ENCODE measurements at regions not wholly inside any gene's neighbourhood (a gene's known extent, or its start where the extent isn't known, plus 50 kb on each side); places are given as distances from the start of the nearest gene placed in this dataset.

DNA sequence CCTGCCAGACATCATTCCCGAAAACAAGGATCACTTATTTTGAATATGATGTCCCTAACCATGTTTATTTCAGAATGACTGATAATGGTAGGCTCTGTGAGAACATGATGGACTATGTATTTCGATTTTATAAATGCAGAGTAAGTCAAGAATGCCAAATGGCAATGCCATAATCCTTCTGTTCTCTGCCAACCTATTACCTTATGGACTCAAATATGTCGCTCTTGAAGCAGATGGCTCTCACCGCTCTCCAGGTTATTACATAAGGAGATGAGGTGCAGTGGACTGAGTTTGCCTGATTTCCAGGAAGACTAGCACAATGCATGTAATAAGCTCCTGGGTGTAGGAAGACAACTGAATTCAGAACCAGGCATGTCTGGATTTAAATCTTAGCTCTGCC lies 227.2 kb downstream of the BTG1 start:
- no peak for TF ChIP-seq POLR2A (IDR thresholded peaks at IDR 0.05; ENCODE audit: low read depth, low read length)
- FAIRE-seq (no peak), DNase-seq (ENCODE audit: insufficient read length, low spot score) (no peak)

GRCh38 chr12:91914701-91915100 lies 230.9 kb downstream of the BTG1 start:
- TF ChIP-seq POLR2A (IDR thresholded peaks at IDR 0.05; ENCODE audit: low read depth, low read length), result no peak
- no peak for FAIRE-seq
- no peak for DNase-seq (ENCODE audit: insufficient read length, low spot score)

DNA sequence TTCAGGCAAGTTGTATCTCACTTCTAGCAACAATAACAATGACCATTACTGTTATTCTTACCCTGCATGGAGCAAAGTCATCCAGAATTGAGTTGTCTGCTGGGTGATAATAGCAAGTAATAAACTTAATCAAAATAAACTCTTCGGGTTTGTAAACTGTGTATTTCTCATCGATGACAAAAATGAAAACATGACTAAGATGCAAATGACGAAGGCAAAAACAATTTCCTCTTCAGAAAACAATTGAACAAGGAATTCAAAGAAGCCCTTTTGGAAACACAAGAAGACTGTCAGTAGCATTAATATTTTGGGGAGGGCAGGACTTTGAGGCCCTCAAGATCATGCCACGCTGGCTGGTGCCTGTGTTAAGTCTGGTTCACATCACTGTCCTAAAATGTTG lies 232.0 kb downstream of the BTG1 start:
- no peak for DNase-seq (ENCODE audit: insufficient read length, low spot score)
- FAIRE-seq, result no peak
- TF ChIP-seq POLR2A (IDR thresholded peaks at IDR 0.05; ENCODE audit: low read depth, low read length), result no peak

- no peak for FAIRE-seq
- no peak for TF ChIP-seq POLR2A (IDR thresholded peaks at IDR 0.05; ENCODE audit: low read depth, low read length)
- DNase-seq (ENCODE audit: insufficient read length, low spot score), result no peak
Observed at GRCh38 chr12:91913124-91913523, 232.5 kb downstream of the BTG1 start.

GRCh38 chr12:91912178-91912577 lies 233.5 kb downstream of the BTG1 start:
- DNase-seq (ENCODE audit: insufficient read length, low spot score), result no peak
- no peak for TF ChIP-seq POLR2A (IDR thresholded peaks at IDR 0.05; ENCODE audit: low read depth, low read length)
- FAIRE-seq, result no peak

- DNase-seq (ENCODE audit: insufficient read length, low spot score) (no peak), FAIRE-seq (no peak)
- TF ChIP-seq POLR2A (IDR thresholded peaks at IDR 0.05; ENCODE audit: low read depth, low read length), result no peak
Observed at GRCh38 chr12:91910871-91911388, 234.7 kb downstream of the BTG1 start.

GRCh38 chr12:91902860-91903683 lies 242.6 kb downstream of the BTG1 start:
- FAIRE-seq (no peak), DNase-seq (ENCODE audit: insufficient read length, low spot score) (no peak)

GRCh38 chr12:91901381-91902074 lies 244.1 kb downstream of the BTG1 start:
- no peak for TF ChIP-seq POLR2A (IDR thresholded peaks at IDR 0.05; ENCODE audit: low read depth, low read length)
- FAIRE-seq, result no peak
- DNase-seq (ENCODE audit: insufficient read length, low spot score), result no peak

More at GRCh38 chr12:91902860-91903683, 242.6 kb downstream of the BTG1 start:
- TF ChIP-seq POLR2A (IDR thresholded peaks at IDR 0.05; ENCODE audit: low read depth, low read length), result no peak

GRCh38 chr12:91900971-91901370 lies 244.7 kb downstream of the BTG1 start:
- no peak for FAIRE-seq
- no peak for DNase-seq (ENCODE audit: insufficient read length, low spot score)
- TF ChIP-seq POLR2A (IDR thresholded peaks at IDR 0.05; ENCODE audit: low read depth, low read length), result no peak

DNA sequence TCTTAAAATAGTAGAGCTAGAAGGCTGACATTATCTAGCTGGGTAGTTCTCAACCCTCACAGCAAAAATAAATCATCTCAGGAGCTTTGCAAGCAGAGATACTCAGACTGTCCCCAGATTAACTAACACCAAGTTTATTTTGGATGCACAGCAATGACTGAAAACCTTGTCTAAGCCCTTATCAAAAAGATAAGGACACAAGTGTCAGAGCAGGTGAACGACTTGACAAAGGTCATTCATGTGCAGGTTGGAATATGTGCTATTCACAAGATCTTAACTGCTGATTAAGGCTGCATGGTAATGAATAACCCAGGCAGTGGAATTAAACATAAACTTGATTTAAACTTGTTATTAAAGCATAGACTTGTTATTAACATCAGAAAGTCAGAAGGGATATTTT lies 246.6 kb downstream of the BTG1 start:
- DNase-seq (ENCODE audit: insufficient read length, low spot score), result no peak
- FAIRE-seq, result no peak

GRCh38 chr12:91897025-91897515 lies 248.6 kb downstream of the BTG1 start:
- no peak for FAIRE-seq
- TF ChIP-seq POLR2A (IDR thresholded peaks at IDR 0.05; ENCODE audit: low read depth, low read length), result no peak
- no peak for DNase-seq (ENCODE audit: insufficient read length, low spot score)

More for the DNA sequence above, 246.6 kb downstream of the BTG1 start:
- no peak for TF ChIP-seq POLR2A (IDR thresholded peaks at IDR 0.05; ENCODE audit: low read depth, low read length)

DNA sequence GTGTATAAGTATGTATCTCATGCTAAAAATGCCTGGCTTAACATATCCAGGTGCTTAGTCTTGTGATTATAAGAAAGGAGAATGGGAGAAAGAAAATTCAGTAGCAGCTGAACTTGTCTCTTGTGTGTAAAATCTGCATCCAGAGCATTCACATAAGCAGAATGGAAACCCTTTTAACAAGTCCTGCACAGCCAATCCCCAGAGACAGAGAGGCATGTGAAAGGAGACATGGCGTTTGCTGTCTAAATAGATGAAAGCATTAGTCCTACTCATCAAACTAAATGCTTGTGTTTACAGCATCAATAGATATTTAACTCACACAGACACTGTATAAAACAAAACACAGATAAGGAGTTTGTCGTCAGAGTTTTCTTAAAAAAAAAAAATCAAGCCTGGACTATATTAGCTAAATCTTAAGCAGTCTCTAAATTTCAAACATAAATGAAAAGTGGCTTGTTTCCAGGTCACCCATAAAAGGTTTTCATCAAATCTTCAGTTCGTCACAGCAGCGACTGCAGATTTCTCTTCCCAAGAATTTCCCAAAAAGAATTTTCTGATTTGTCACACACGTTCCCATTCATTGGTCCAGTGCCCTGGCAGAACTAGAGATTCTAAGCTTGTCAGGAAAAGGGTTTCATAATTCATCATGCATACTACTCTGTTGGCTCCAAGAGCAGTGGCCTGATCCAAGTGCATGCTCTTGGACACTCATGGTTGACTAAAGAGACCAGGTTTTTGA lies 249.2 kb downstream of the BTG1 start:
- no peak for DNase-seq (ENCODE audit: insufficient read length, low spot score)
- no peak for TF ChIP-seq POLR2A (IDR thresholded peaks at IDR 0.05; ENCODE audit: low read depth, low read length)
- no peak for FAIRE-seq

GRCh38 chr12:91894911-91895310 lies 250.7 kb downstream of the BTG1 start:
- no peak for FAIRE-seq
- no peak for DNase-seq (ENCODE audit: insufficient read length, low spot score)
- no peak for TF ChIP-seq POLR2A (IDR thresholded peaks at IDR 0.05; ENCODE audit: low read depth, low read length)

DNA sequence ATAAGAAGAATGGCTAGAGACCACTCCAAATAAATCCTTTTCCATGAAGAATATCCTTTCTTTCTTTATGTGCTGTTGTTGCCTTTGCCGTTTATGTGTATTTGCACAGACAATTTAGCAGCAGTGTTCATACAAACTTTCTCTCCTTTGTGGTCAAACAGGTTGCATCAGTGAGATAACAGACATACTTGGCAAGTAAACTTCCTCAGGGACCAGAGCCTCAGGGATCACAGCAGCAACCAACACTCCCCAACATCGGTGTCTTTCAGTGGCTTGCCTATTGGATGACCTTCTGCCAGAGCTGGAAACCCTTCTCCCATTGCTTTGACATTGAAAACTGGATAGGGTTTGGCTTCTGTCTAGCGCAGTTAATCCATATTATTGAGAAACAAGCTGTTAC lies 252.2 kb downstream of the BTG1 start:
- no peak for FAIRE-seq
- TF ChIP-seq POLR2A (IDR thresholded peaks at IDR 0.05; ENCODE audit: low read depth, low read length), result no peak
- DNase-seq (ENCODE audit: insufficient read length, low spot score), result no peak

All from H54 (cell line).